Aorta (tissue), 5 donors: ENCODE measurements at regions not wholly inside any gene's neighbourhood (a gene's known extent, or its start where the extent isn't known, plus 50 kb on each side); places are given as distances from the start of the nearest gene placed in this dataset.

Experiments
- ATAC-seq: fragments of 200-7000 bp; cut with Tn5 transposase; one replicate; pipeline ENCODE4 v1.9.1; 2022; ENCODE audit warnings: moderate library complexity; ENCODE audit not compliant: low FRiP score
- DNase-seq, 2 donors: peaks; one replicate each; pipeline ENCODE4 v3.0.0-alpha.2; 2020
- H3K27ac ChIP-seq, 2 donors: one replicate each; pipeline ENCODE4 v1.5.1; 2013; ENCODE audit warnings: low read length in 2 of 2, mild to moderate bottlenecking in 2 of 2, moderate library complexity in 2 of 2, control low read depth in 1 of 2, inconsistent platforms in 1 of 2, low read depth in 1 of 2
- H3K27me3 ChIP-seq, 2 donors: one replicate each; pipeline ENCODE4 v1.6.1; 2013; ENCODE audit warnings: control low read depth in 1 of 2, low read length in 1 of 2, mild to moderate bottlenecking in 1 of 2, moderate library complexity in 1 of 2; ENCODE audit not compliant: insufficient read depth in 2 of 2, control insufficient read depth in 1 of 2
- H3K36me3 ChIP-seq, 2 donors: one replicate each; pipeline ENCODE4 v1.6.1; 2013; ENCODE audit warnings: control low read depth in 1 of 2, low read length in 1 of 2, mild to moderate bottlenecking in 1 of 2; ENCODE audit not compliant: insufficient read depth in 2 of 2, control insufficient read depth in 1 of 2
- H3K4me1 ChIP-seq, 2 donors: one replicate each; pipeline ENCODE4 v1.6.1; 2013; ENCODE audit warnings: low read length in 2 of 2, control low read depth in 1 of 2, mild to moderate bottlenecking in 1 of 2, moderate library complexity in 1 of 2; ENCODE audit not compliant: insufficient read depth in 2 of 2, control insufficient read depth in 1 of 2
- H3K4me3 ChIP-seq, 2 donors: one replicate each; pipeline ENCODE4 v1.5.1; 2013; ENCODE audit warnings: low read length in 2 of 2, control low read depth in 1 of 2, mild to moderate bottlenecking in 1 of 2
- H3K9me3 ChIP-seq: one replicate; pipeline ENCODE4 v1.6.1; 2013; ENCODE audit warnings: mild to moderate bottlenecking, low read length; ENCODE audit not compliant: control insufficient read depth
- WGBS, 2 donors: extraction: QIAGEN DNeasy Blood & Tissue Kit; methylation state at CpG; one replicate each; pipeline ENCODE4 v1.1.7; 2013; 5-methylcytosine and 5-hydroxymethylcytosine counted together
- intact Hi-C, 2 donors: fragments of 100-400 bp; cut with DNase I; formaldehyde crosslinking; loops; one replicate each; pipeline versions ENCODE4 v1.14.2 to v1.15.0; 2022
- donor health status: healthy with polysubstance abuse.
- donor health status: Bipolar disorder and iron deficiency.
- donor health status: DM: no; HTN: no; CAD: no.
- donor health status: DM: no; HTN: no; CAD: no.
- donor health status: DM: yes; HTN: yes; CAD: no.

DNA sequence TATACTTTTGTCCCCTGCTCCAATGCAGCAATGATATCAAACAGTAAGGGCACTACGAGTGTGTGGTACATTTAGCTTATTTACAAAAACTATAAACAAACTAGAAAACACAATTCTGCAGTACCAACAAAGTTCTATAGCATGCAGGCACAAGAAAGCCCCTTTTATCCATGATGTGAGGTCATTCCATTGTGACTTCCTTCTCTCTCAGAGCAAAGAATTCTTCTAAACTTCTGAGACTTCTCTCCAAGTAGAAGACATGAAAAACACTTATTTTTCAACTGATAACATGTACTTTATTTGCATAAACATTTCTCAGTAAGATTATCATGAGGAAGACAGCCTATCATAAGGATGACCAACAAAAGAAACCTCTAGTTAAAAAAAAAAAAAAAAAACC lies 569.8 kb downstream of the TLE1 start:
- Histone ChIP-seq H3K27me3 (no peaks in the 10 kb centered on the region), H3K36me3 (no peaks in the 10 kb centered on the region), H3K9me3 (no peaks in the 10 kb centered on the region), H3K4me1 (no peaks in the 10 kb centered on the region), H3K27ac (no peak overlapping the region), H3K4me3 (no peak overlapping the region)
- intact Hi-C loops: no loop called here
- ATAC-seq: no peak
- no peak for DNase-seq
- WGBS, 2 donors: 95 to 96% methylated on average over 1 of the region's 1 CpG

DNA sequence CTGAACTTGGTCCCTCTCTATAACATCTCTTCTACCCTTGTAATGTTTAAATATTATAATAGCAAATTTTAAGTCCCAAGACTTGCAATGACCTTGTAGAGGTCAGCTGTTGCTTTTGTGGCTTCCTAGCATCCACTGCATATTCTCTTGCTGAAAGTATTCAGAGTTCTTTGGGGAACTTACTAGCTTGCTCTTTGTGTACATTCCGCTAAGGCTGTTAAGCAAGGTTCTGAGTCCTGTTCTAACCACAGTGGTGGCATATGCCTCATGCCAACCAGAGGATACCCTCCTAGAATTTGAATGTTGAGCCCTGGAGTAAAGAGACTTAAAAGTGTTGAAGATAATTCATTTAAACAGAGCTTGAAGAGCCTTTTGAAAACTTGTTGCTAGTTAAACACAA lies 570.9 kb downstream of the TLE1 start:
- no peak for DNase-seq
- Histone ChIP-seq H3K27me3 (no peaks in the 10 kb centered on the region), H3K9me3 (no peaks in the 10 kb centered on the region), H3K4me3 (no peak overlapping the region), H3K36me3 (no peaks in the 10 kb centered on the region), H3K27ac (no peak overlapping the region), H3K4me1 (no peaks in the 10 kb centered on the region)
- intact Hi-C loops: no loop called here
- ATAC-seq: no peak
- 93 to 98% methylated on average over 1 of the region's 1 CpG for WGBS, 2 donors

DNA sequence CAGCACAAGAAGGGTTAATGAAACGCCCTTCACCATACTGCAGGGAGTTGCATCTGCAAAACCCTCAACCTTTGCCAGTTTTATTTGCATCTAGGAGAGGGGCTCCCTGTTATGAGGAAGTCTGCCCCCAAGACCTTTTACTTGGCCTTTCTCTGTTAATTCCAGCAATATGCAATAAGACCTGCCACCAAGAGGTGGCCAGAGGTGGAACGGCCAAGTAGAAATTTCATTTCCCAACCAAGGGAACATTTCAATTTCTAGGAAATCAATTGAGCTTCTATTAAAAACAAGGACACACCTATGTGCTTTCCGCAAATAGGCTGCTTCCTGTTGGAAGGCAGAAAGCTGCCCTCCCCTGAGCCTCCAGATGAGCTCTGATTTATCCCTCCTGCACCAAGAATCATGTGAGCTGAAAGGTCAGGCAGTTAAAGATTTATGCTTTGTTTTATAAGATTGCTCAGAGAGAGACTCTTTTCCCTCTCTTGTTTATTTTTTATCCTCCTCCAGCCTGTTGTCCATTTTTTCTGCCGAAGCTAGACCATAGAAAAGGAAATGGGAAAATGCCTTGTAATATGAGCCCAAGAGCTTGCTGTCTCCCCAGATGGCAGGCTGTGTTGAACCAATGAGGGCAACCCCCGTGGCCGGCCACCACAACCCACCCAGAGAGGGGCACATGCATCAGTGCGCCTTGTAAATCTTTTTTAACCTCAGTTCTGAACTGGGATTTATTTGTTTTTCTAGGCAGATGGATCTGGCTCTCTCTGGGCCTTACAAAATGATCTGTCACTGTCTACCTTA lies 572.8 kb downstream of the TLE1 start:
- Histone ChIP-seq H3K36me3 (no peaks in the 10 kb centered on the region), H3K4me3 (no peak overlapping the region), H3K4me1 (no peaks in the 10 kb centered on the region), H3K27ac (no peak overlapping the region), H3K27me3 (no peaks in the 10 kb centered on the region), H3K9me3 (no peaks in the 10 kb centered on the region)
- intact Hi-C loops: no loop called here
- ATAC-seq: no peak
- no peak for DNase-seq
- 83% methylated on average over 7 of the region's 7 CpGs for WGBS, 2 donors

DNA sequence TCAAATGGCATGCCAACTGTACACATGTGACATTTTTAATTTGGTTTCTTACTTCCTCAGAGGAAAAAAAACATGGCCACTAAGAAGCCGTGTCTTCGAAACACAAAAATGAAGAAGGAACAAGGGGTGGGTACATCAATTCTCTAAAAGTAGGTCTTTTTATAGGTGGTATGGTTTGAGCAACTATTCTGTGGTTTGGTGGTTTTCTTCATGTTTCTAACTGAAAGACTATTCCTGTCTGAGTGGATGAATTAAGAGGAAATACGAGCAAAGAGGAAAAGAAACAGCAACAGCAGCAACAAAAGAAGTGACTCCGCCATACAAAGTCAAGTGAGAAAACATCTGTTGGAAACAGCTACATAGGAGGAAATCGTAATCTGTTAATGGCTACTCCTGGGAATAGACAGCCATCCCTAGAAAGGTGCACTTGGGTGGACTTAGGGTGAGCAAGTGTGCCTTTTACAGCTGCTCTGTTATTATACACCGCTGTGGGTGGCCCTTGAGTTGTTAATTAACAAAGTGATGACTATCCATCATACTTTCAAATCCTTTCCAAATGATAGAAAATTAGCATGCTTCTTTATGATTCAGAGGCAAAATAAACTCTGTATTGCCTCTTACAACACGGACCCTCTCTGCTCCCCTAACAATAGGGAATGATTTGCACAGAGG lies 575.8 kb downstream of the TLE1 start:
- 76 to 79% methylated on average over 7 of the region's 7 CpGs for WGBS, 2 donors
- ATAC-seq: no peak

DNA sequence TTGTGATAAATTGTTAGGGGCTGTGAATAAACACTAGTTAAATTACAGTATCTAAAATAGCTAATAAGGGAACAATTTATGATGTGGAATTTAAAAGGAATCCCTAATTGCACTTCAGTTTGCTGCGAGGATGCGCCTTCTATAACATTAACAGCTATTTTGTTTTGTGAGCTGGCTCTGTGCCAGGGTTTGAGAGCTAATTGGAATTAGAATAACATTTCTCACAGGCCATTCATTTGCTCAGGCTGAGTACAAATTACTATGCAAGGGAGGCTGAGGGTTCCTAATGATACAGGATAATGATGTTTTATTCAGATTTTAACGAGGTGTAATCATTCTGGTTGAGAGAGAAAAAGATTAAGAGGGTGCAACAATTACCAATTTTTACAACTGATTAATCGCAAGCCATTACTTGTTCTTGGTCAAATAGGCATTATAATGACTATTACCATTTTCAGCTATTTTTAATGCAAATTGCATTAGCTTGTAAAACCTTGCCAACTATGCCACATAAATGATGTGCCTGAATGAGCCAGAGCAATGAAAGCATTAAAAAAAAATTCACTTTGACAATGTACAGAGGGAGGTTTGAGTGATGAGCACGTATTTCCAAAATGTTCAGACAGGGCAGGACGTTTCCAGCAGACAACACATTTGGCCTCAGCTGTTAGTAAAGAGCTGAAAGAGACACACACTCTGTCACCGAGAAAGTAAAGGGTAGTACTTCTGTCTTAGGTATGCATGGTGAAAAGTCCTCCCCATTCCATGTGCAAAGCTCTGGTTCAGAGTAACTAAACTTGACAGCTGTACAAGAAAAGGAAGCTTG lies 576.5 kb downstream of the TLE1 start:
- 80% methylated on average over 7 of the region's 7 CpGs for WGBS, 2 donors
- no peak for ATAC-seq
- intact Hi-C loops: no loop called here

More for the DNA sequence above, 575.8 kb downstream of the TLE1 start:
- Histone ChIP-seq H3K4me3 (no peak overlapping the region), H3K36me3 (no peaks in the 10 kb centered on the region), H3K9me3 (no peaks in the 10 kb centered on the region), H3K27me3 (no peaks in the 10 kb centered on the region), H3K4me1 (no peaks in the 10 kb centered on the region), H3K27ac (no peak overlapping the region)
- no peak for DNase-seq
- intact Hi-C loops: no loop called here

DNA sequence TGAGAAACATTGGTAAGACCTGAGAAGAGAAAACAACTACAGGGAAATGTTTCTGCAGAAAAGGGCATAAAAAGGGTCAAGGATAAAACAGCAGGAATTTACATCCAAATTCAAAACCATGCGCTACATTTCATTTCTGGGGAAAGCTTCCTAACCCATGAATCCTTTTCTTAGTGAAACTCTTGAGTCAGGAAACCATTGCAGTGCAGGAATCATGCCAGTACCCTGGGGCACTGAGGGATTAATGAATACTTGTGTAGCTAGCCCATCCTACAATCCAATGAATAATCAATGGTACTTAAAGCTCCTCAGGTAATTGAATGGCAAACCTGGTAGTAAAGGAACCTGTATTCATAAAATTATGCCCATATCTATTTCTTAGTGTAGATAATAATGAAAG lies 580.5 kb downstream of the TLE1 start:
- intact Hi-C loops: no loop called here
- H3K4me3 ChIP-seq: no peak overlapping the region
- no peaks in the 10 kb centered on the region for H3K4me1 ChIP-seq
- no peaks in the 10 kb centered on the region for H3K36me3 ChIP-seq
- H3K27me3 ChIP-seq: peaks cover 0 to 2% of the 10 kb centered on the region in 2 donors
- H3K27ac ChIP-seq: no peak overlapping the region
- no peak for ATAC-seq
- DNase-seq: no peak
- 94 to 98% methylated on average over 1 of the region's 1 CpG for WGBS, 2 donors
- H3K9me3 ChIP-seq: no peaks in the 10 kb centered on the region

More for the DNA sequence above, 576.5 kb downstream of the TLE1 start:
- Histone ChIP-seq H3K36me3 (no peaks in the 10 kb centered on the region), H3K27ac (no peak overlapping the region), H3K27me3 (no peaks in the 10 kb centered on the region), H3K9me3 (no peaks in the 10 kb centered on the region), H3K4me3 (no peak overlapping the region), H3K4me1 (no peaks in the 10 kb centered on the region)
- no peak for DNase-seq

DNA sequence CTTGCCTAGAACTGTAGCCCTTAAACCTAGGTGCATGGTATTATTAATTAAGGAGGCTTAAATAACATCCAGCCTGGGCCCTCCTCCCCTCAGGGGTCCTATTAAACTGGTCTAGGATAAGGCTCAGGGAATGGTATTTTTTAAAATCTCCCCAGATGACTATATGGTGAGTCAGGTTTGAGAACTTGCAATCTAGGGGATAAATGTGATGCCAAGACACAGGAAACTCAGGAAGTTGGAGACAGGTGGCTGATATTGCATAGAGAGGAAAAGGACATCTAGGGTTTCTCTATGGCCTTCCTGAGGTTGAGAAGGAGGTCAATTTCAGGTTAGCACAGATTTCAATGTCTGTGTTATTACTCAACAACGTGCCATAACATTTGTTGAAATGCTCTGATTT lies 581.0 kb downstream of the TLE1 start:
- Histone ChIP-seq H3K36me3 (no peaks in the 10 kb centered on the region), H3K27ac (no peak overlapping the region), H3K4me3 (no peak overlapping the region), H3K9me3 (no peaks in the 10 kb centered on the region), H3K4me1 (no peaks in the 10 kb centered on the region), H3K27me3 (peaks cover 0 to 2% of the 10 kb centered on the region in 2 donors)
- 85 to 92% methylated on average over 1 of the region's 1 CpG for WGBS, 2 donors
- DNase-seq (no peak), ATAC-seq (no peak)
- intact Hi-C loops: no loop called here

DNA sequence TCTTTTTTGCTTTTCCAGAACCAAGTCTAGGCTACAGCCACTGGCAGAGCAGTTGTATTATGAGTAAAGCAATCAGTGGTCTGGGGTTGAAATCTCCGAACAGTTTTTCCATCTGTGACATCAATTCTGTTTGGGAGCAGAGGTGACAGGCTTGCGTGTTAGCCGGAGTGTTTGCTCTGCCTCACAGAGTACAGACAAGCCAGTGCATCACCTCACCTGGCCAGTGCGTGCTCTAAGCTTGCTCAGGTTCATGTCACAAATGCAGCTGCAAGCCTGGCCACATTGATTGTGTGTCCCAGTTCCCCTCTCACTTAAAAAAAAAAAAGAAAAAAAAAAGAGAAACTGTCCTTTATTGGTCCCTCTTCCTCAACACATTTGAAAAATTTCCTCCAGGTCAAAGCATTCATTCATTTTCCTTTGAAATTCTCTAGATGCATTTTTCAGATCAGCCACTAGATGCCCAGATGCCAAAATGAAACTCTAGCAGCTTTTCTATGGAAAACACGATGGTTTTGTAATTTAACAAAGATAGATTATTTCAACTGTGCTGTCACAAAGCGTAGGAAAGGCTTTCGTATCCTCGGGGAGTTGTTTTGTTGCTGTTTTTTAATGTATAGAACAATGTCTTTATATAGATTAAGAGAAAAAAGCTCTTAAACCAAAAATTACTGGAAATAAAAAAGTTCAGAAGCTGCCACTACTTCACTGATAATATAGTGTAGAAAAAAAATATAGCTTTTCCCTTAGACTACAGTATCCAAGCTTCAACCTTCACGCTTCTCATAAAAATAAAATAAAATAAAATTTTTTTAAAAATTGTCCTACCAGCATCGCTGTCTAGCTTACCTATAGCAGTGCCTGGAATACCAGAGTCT lies 585.5 kb downstream of the TLE1 start:
- Histone ChIP-seq H3K36me3 (no peaks in the 10 kb centered on the region), H3K27ac (no peak overlapping the region), H3K4me3 (no peak overlapping the region), H3K9me3 (no peaks in the 10 kb centered on the region), H3K27me3 (peaks cover 0 to 2% of the 10 kb centered on the region in 2 donors), H3K4me1 (no peaks in the 10 kb centered on the region)
- 48 to 50% methylated on average over 10 of the region's 10 CpGs for WGBS, 2 donors
- ATAC-seq (no peak), DNase-seq (no peak)
- intact Hi-C loops: no loop called here
